ENCODE measurements at regions not wholly inside any gene's neighbourhood (a gene's known extent, or its start where the extent isn't known, plus 50 kb on each side); places are given as distances from the start of the nearest gene placed in this dataset.

- Histone ChIP-seq H3K79me2 (ENCODE audit: control insufficient read depth, insufficient read depth, low read length) (no peaks in the 10 kb centered on the region), H3K4me2 (ENCODE audit: control insufficient read depth, extremely low read depth, insufficient read depth, low read depth, low read length) (no peak overlapping the region), H3K4me3 (ENCODE audit: control insufficient read depth in 2 of 3, extremely low read depth in 1 of 3, insufficient read depth in 2 of 3, low read depth in 1 of 3, low read length in 3 of 3) (no peak overlapping the region), H3K36me3 (ENCODE audit: control insufficient read depth in 2 of 2, extremely low read depth in 1 of 2, insufficient read depth in 2 of 2, low read length in 2 of 2) (no peaks in the 10 kb centered on the region), H3K27me3 (ENCODE audit: control insufficient read depth, extremely low read depth, insufficient read depth, low read length) (peaks cover 3% of the 10 kb centered on the region), H2AFZ (ENCODE audit: control insufficient read depth, low read length) (no peak overlapping the region), H3K4me1 (ENCODE audit: control insufficient read depth, extremely low read depth, insufficient read depth, low read length) (no peaks in the 10 kb centered on the region), H4K20me1 (ENCODE audit: control insufficient read depth, extremely low read depth, insufficient read depth, low read length) (no peaks in the 10 kb centered on the region), H3K9me3 (ENCODE audit: control insufficient read depth, low read depth, low read length) (no peaks in the 10 kb centered on the region), H3K9me1 (ENCODE audit: control insufficient read depth, extremely low read depth, insufficient read depth, low read length) (no peaks in the 10 kb centered on the region), H3K9ac (ENCODE audit: control insufficient read depth, extremely low read depth, insufficient read depth, low read length) (no peak overlapping the region), H3K27ac (ENCODE audit: control insufficient read depth, insufficient read depth, low read length) (no peak overlapping the region)
- no peak for DNase-seq (ENCODE audit: low read depth, low spot score)
- FAIRE-seq, result no peak
- TF ChIP-seq CTCF (optimal IDR thresholded peaks at IDR 0.05 in 1 of 3, IDR thresholded peaks at IDR 0.05 in 1 of 3, conservative IDR thresholded peaks at IDR 0.05 in 1 of 3; ENCODE audit: extremely low read depth in 1 of 3, insufficient read depth in 2 of 3, low read length in 3 of 3) (no peak), EZH2 (IDR thresholded peaks at IDR 0.05; ENCODE audit: low read length) (no peak)
- dilution Hi-C loops (cut with MboI; ENCODE audit: extremely low pct_ligation_motif_present, low sequenced_read_pairs), result no loop called here
These were observed 66.9 kb downstream of the ING1 start for GRCh38 chr13:110780422-110780821.

- FAIRE-seq, result no peak
- no peak overlapping the region for H2AFZ ChIP-seq (ENCODE audit: control insufficient read depth, low read length)
These were observed 68.7 kb downstream of the ING1 start for GRCh38 chr13:110782185-110782584.

More at GRCh38 chr13:110782185-110782584, 68.7 kb downstream of the ING1 start:
- Histone ChIP-seq H3K9me3 (ENCODE audit: control insufficient read depth, low read depth, low read length) (no peaks in the 10 kb centered on the region), H3K4me1 (ENCODE audit: control insufficient read depth, extremely low read depth, insufficient read depth, low read length) (no peaks in the 10 kb centered on the region), H3K4me3 (ENCODE audit: control insufficient read depth in 2 of 3, extremely low read depth in 1 of 3, insufficient read depth in 2 of 3, low read depth in 1 of 3, low read length in 3 of 3) (no peak overlapping the region), H4K20me1 (ENCODE audit: control insufficient read depth, extremely low read depth, insufficient read depth, low read length) (no peaks in the 10 kb centered on the region), H3K4me2 (ENCODE audit: control insufficient read depth, extremely low read depth, insufficient read depth, low read depth, low read length) (no peak overlapping the region), H3K9ac (ENCODE audit: control insufficient read depth, extremely low read depth, insufficient read depth, low read length) (no peak overlapping the region), H3K36me3 (ENCODE audit: control insufficient read depth in 2 of 2, extremely low read depth in 1 of 2, insufficient read depth in 2 of 2, low read length in 2 of 2) (no peaks in the 10 kb centered on the region), H3K27me3 (ENCODE audit: control insufficient read depth, extremely low read depth, insufficient read depth, low read length) (peaks cover 3% of the 10 kb centered on the region), H3K79me2 (ENCODE audit: control insufficient read depth, insufficient read depth, low read length) (no peaks in the 10 kb centered on the region), H3K27ac (ENCODE audit: control insufficient read depth, insufficient read depth, low read length) (no peak overlapping the region), H3K9me1 (ENCODE audit: control insufficient read depth, extremely low read depth, insufficient read depth, low read length) (no peaks in the 10 kb centered on the region)
- TF ChIP-seq EZH2 (IDR thresholded peaks at IDR 0.05; ENCODE audit: low read length), result no peak
- TF ChIP-seq CTCF (optimal IDR thresholded peaks at IDR 0.05 in 1 of 3, IDR thresholded peaks at IDR 0.05 in 1 of 3, conservative IDR thresholded peaks at IDR 0.05 in 1 of 3; ENCODE audit: extremely low read depth in 1 of 3, insufficient read depth in 2 of 3, low read length in 3 of 3), result no peak
- dilution Hi-C loops (cut with MboI; ENCODE audit: extremely low pct_ligation_motif_present, low sequenced_read_pairs), result no loop called here
- DNase-seq (ENCODE audit: low read depth, low spot score), result no peak
